H4 (cell line): ENCODE measurements at regions not wholly inside any gene's neighbourhood (a gene's known extent, or its start where the extent isn't known, plus 50 kb on each side); places are given as distances from the start of the nearest gene placed in this dataset.
"Not testable (repeated sequence)": the region's sequence is repeated elsewhere in the genome, so short reads cannot be mapped to it uniquely, and the experiment has no call there.

Experiments
- DNase-seq: peaks from one replicate; pipeline ENCODE4 v3.0.0-alpha.2; 2015; ENCODE audit warnings: low spot score

DNA sequence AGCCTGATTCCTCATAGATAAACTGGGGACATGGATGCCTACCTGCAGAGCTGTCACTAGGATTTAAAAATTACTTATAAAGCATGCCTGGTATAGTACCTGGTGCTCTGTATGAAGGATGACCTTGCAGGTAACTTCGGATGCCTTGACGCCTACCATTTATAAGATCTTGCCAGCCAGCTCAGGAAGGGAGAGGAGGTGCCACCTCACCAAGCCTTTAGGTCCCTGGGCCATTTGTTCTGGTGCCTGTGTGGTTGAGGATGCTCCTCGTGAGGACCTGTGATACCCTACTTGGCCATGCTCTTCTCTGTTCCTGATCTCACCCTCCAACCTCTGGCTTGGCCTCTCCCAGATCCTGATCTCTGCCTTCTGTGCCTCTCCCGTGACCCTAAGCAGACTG is 85.2 kb downstream of the FDX1 start:
- DNase-seq = no peak

DNA sequence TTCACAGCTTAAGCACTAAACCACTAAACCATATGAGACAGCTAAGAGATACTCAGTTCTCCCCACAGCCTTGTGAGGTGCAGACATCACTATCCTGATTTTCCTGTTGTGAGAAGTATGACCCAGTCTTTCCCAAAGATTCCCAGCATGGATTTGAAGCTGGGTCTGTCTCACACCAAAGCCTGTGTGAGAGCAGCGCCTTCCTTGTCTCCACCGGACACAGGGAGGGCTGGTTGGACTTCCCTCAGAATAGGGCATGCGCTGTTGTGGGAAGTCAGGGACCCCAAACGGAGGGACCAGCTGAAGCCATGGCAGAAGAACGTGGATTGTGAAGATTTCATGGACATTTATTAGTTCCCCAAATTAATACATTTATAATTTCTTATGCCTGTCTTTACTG is 87.6 kb downstream of the FDX1 start:
- DNase-seq = not testable (repeated sequence)

DNA sequence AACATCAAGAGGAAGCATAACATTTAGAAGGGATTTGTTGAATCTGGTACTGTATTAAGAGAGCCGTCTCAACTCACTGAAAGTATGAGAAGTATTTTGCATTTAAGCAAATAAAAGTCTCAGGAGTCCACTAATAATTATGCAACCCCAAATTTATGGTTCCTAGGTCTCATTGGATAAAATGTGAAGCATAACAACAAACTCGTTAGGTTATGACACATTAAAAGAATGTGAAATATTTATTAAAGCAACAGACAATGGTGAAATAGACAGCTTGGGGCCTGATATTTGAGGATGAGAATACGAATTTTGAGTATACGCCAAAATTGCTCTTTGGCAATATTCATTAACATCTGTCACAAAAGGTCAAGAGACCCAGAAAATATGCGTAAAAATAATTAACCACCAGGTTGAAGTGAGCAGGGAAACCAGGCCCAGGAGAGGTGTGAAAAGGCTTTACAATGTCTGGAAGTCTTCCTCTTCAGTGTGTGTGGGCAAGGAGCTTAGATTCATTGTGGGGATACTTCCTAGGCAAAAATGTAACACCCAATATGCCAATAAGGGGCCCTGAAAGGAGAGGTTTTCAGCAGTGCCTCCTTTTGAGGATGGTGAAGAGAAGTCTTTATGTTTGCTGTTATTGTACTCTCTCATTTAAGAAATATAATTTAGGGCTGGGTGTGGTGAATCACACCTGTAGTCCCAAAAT is 89.2 kb downstream of the FDX1 start:
- DNase-seq = no peak

DNA sequence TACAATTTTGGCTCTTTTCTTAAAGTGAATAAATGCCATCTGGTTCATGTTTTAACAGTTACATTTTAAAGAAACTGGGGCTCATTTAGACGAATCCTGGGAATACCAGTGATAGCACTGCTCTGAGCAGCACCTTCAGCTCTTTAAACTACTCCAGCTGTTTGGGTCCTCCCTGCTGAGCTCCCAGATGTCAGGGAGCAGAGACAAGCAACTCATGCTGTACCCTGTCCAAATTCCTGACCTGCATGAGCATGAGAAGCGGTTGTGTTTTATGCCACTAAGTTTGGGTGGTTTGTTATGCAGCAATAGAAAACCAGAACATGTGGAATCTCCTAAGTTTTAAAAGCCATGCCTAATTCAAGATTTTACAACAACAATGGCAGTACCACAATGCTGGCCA is 90.0 kb downstream of the FDX1 start:
- DNase-seq = no peak

DNA sequence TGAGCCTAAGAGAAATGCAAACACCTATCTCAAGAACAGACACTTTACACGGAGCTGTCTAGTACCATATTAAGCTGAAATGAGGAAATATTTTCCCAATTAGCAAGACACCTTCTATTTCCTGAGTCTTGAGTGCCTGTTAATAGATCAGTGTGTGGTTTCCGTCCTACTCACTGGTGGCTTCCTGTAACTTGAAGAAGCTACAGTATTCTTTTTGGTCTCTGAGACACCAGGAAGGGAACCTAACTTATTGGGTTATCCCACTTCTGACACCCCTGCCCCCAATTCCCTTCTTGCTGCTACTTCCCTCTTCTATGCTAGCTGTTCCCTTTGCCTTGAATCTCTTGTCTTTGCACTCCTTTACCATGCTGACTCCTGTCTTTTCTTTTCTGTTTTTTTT is 92.7 kb downstream of the FDX1 start:
- DNase-seq = no peak

DNA sequence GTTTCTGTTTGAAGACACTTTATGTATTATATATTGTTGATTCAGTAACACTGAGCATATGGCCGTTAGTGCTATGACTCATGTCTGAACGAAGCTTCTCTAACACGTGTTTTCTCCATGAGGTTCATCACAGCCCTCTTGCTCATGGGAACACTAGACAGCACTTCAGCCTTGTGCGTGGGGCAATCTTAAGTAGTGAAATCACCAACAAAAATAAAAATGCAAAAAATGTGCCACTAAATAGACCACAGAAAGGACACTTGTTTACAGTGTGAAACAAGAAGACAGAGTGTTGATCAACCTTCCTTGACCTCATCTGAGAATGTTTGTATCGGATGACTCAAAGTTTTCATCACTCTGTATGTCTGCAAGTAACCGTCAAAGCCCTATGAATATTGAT is 94.5 kb downstream of the FDX1 start:
- DNase-seq = peak; percentile 38

DNA sequence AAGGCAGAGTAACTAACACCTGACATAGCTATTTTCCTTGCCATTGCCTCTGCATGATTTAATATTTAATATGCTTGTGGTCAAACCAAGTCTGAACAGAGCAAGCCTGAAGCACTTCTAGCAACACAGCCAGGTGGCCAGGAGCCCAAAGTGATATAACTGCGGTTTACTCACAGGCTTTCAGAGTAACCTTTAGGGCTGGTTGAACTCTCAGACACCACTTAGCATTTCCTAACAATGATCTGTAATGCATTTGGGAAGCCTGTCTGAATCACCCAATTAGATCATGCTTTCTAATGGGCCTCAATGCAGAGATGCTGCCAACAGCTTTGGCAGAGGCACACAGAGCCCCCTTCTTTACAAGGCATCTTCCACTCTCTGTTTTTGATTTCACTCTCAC is 96.1 kb downstream of the FDX1 start:
- no peak for DNase-seq

DNA sequence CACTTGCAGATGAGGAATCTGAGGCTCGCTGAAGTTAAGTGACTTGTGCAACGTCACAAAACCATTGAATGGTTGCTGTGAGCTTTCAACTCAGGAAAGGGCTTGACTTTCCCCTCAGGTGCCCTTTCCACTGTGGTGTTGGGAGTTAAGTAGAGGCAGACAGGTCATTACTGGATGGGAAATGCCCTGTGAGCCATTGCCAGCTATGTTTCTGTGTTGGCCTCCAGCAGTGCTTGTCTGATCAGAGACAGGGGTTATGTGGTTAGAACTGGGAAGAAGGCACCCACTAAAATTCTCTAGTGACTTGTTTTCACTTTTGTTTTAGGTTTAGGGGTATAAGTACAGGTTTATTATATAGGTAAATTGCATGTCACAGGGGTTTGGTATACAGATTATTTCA is 96.6 kb downstream of the FDX1 start:
- no peak for DNase-seq
